H1 (cell line): ENCODE measurements at regions not wholly inside any gene's neighbourhood (a gene's known extent, or its start where the extent isn't known, plus 50 kb on each side); places are given as distances from the start of the nearest gene placed in this dataset.

Source experiments
- CTCF ChIA-PET: fragments of 300-600 bp; sonication (Branson Sonifier 250); formaldehyde crosslinking; loops from one replicate; lab custom pipeline; 2021; ENCODE audit not compliant: partially characterized antibody; lab: Charles Lee
- POLR2A ChIA-PET: fragments of 300-600 bp; sonication (Branson Sonifier 250); formaldehyde crosslinking; loops from one replicate; lab custom pipeline; 2021; ENCODE audit warnings: inconsistent platforms; ENCODE audit not compliant: partially characterized antibody; lab: Charles Lee
- DNase-seq, 2 experiments: peaks; one replicate each; pipeline versions ENCODE4 v3.0.0 to v3.0.0-alpha.2; 2010 to 2022; ENCODE audit warnings: low spot score in 2 of 2, low read depth in 1 of 2, mixed read lengths in 1 of 2
- FAIRE-seq: peaks from 2 replicates; lab custom pipeline; 2011; peaks lifted over from hg19 to GRCh38; lab: Jason Lieb, UNC
- H2AFZ ChIP-seq: 2 replicates; pipeline ENCODE4 v1.8.1; 2012; ENCODE audit warnings: low read length, inconsistent platforms
- H2AK5ac ChIP-seq: 2 replicates; pipeline ENCODE4 v1.6.1; 2013; ENCODE audit warnings: low read depth, low read length
- H2BK120ac ChIP-seq: replicated peaks from 2 replicates; pipeline ENCODE3; 2013; ENCODE audit warnings: low read depth, low read length, inconsistent platforms
- H2BK12ac ChIP-seq: 2 replicates; pipeline ENCODE4 v1.6.1; 2013; ENCODE audit warnings: low read depth, low read length
- H2BK15ac ChIP-seq: 2 replicates; pipeline ENCODE4 v1.6.1; 2013; ENCODE audit warnings: low read length
- H2BK20ac ChIP-seq: 2 replicates; pipeline ENCODE4 v1.6.1; 2013; ENCODE audit warnings: low read length
- H2BK5ac ChIP-seq: 2 replicates; pipeline ENCODE4 v1.6.1; 2013; ENCODE audit warnings: low read depth, low read length
- H3K14ac ChIP-seq: 2 replicates; pipeline ENCODE4 v1.6.1; 2013; ENCODE audit warnings: inconsistent platforms; ENCODE audit not compliant: insufficient read length
- H3K18ac ChIP-seq: 2 replicates; pipeline ENCODE4 v1.6.1; 2013; ENCODE audit warnings: low read length; ENCODE audit errors: extremely low read depth
- H3K23ac ChIP-seq: 2 replicates; pipeline ENCODE4 v1.6.1; 2013; ENCODE audit warnings: inconsistent platforms; ENCODE audit not compliant: insufficient read length
- H3K23me2 ChIP-seq: 2 replicates; pipeline ENCODE4 v1.6.1; 2013; ENCODE audit warnings: low read depth, low read length
- H3K27ac ChIP-seq: 2 replicates; pipeline ENCODE4 v1.6.1; 2011; ENCODE audit warnings: low read depth, low read length, inconsistent platforms
- H3K27me3 ChIP-seq, 4 experiments: replicated peaks in 1 of 4; 1 replicate in 1 of 4; 2 replicates in 3 of 4; pipeline versions ENCODE4 v1.6.1 to v1.8.1; 2011 to 2013; ENCODE audit warnings: low read length in 3 of 4, mild to moderate bottlenecking in 3 of 4, inconsistent platforms in 2 of 4, mixed read lengths in 2 of 4, moderate library complexity in 1 of 4; ENCODE audit not compliant: control insufficient read depth in 3 of 4, insufficient read depth in 3 of 4; ENCODE audit errors: extremely low read depth in 1 of 4
- H3K36me3 ChIP-seq, 4 experiments: 2 replicates each; pipeline versions ENCODE4 v1.6.1 to v1.8.1; 2011 to 2013; ENCODE audit warnings: mild to moderate bottlenecking in 4 of 4, low read length in 3 of 4, moderate library complexity in 2 of 4, control low read depth in 1 of 4, inconsistent platforms in 1 of 4; ENCODE audit not compliant: insufficient read depth in 4 of 4, control insufficient read depth in 2 of 4
- H3K4ac ChIP-seq: replicated peaks from 2 replicates; pipeline ENCODE3; 2013; ENCODE audit warnings: low read length, low read depth, mixed read lengths, inconsistent platforms; ENCODE audit not compliant: insufficient read length
- H3K4me1 ChIP-seq, 4 experiments: replicated peaks in 1 of 4; 1 replicate in 1 of 4; 2 replicates in 3 of 4; pipeline versions ENCODE4 v1.6.1 to v1.8.1; 2011 to 2013; ENCODE audit warnings: low read length in 3 of 4, inconsistent platforms in 2 of 4, mixed read lengths in 1 of 4; ENCODE audit not compliant: insufficient read depth in 4 of 4, control insufficient read depth in 3 of 4
- H3K4me2 ChIP-seq, 2 experiments: 2 replicates each; pipeline versions ENCODE4 v1.6.1 to v1.8.1; 2011 to 2013; ENCODE audit warnings: low read depth in 2 of 2, low read length in 2 of 2, control low read depth in 1 of 2, inconsistent platforms in 1 of 2, mild to moderate bottlenecking in 1 of 2; ENCODE audit not compliant: insufficient read depth in 1 of 2
- H3K4me3 ChIP-seq, 4 experiments: fragments of 200-600, 300-600 bp in 1 of 4; sonication (generic), shearing (Covaris generic), sonication (Bioruptor Twin) in 1 of 4; 2 replicates each; pipeline versions ENCODE4 v1.5.1 to v1.8.1; 2011 to 2016; ENCODE audit warnings: low read length in 4 of 4, low read depth in 3 of 4, control low read depth in 2 of 4, inconsistent platforms in 2 of 4, mild to moderate bottlenecking in 2 of 4, mixed read lengths in 1 of 4, moderate library complexity in 1 of 4; ENCODE audit not compliant: insufficient read depth in 2 of 4; ENCODE audit errors: extremely low read depth in 1 of 4
- H3K56ac ChIP-seq: replicated peaks from 2 replicates; pipeline ENCODE3; 2013; ENCODE audit warnings: low read depth, mild to moderate bottlenecking, mixed read lengths, low read length, inconsistent platforms; ENCODE audit not compliant: insufficient read length
- H3K79me1 ChIP-seq: 2 replicates; pipeline ENCODE4 v1.6.1; 2013; ENCODE audit warnings: low read depth, low read length, control low read depth
- H3K79me2 ChIP-seq, 2 experiments: 2 replicates each; pipeline versions ENCODE4 v1.6.1 to v1.8.1; 2012 to 2013; ENCODE audit warnings: low read length in 2 of 2, mild to moderate bottlenecking in 2 of 2, inconsistent platforms in 1 of 2; ENCODE audit not compliant: insufficient read depth in 2 of 2, control insufficient read depth in 1 of 2
- H3K9ac ChIP-seq, 4 experiments: replicated peaks in 1 of 4; 1 replicate in 1 of 4; 2 replicates in 3 of 4; pipeline versions ENCODE4 v1.6.1 to v1.8.1; 2011 to 2013; ENCODE audit warnings: low read depth in 3 of 4, low read length in 3 of 4, control low read depth in 2 of 4, mild to moderate bottlenecking in 2 of 4, moderate library complexity in 2 of 4, inconsistent platforms in 1 of 4; ENCODE audit errors: extremely low read depth in 1 of 4
- H3K9me3 ChIP-seq, 2 experiments: 2 replicates each; pipeline versions ENCODE4 v1.6.1 to v1.8.1; 2012 to 2013; ENCODE audit warnings: mild to moderate bottlenecking in 2 of 2, moderate library complexity in 2 of 2, control low read depth in 1 of 2, inconsistent platforms in 1 of 2, low read depth in 1 of 2, low read length in 1 of 2, mixed read lengths in 1 of 2; ENCODE audit not compliant: insufficient read depth in 2 of 2
- H4K20me1 ChIP-seq, 2 experiments: replicated peaks in 1 of 2; 2 replicates each; pipeline versions ENCODE3 to v1.8.1; 2011 to 2013; ENCODE audit warnings: inconsistent platforms in 2 of 2, low read length in 2 of 2, mild to moderate bottlenecking in 1 of 2; ENCODE audit not compliant: insufficient read depth in 2 of 2, control insufficient read depth in 1 of 2
- H4K5ac ChIP-seq: 2 replicates; pipeline ENCODE4 v1.6.1; 2013; ENCODE audit warnings: low read length, low read depth, mixed read lengths, inconsistent platforms; ENCODE audit not compliant: insufficient read length
- H4K8ac ChIP-seq: 2 replicates; pipeline ENCODE4 v1.8.0; 2013; ENCODE audit warnings: mild to moderate bottlenecking, moderate library complexity, low read length, inconsistent platforms; ENCODE audit not compliant: insufficient read depth; ENCODE audit errors: extremely low read depth
- H4K91ac ChIP-seq: replicated peaks from 2 replicates; pipeline ENCODE3; 2013; ENCODE audit warnings: low read length, mixed read lengths, inconsistent platforms; ENCODE audit not compliant: insufficient read length
- CBX5 ChIP-seq: fragments of 300-800, 300-1000 bp; sonication (generic); IDR thresholded peaks from 2 replicates; pipeline ENCODE4 v1.7.1; 2016; ENCODE audit warnings: antibody characterized with exemption, low read length, low read depth
- HDAC6 ChIP-seq: IDR thresholded peaks from one replicate; pipeline ENCODE4 v1.7.1; 2012; ENCODE audit warnings: low read depth, mild to moderate bottlenecking, inconsistent platforms, low read length, moderate library complexity
- POU5F1 ChIP-seq: IDR thresholded peaks from 2 replicates; pipeline ENCODE4 v1.6.1; 2011; ENCODE audit warnings: low read depth, mild to moderate bottlenecking, low read length, moderate library complexity
- SIX5 ChIP-seq: IDR thresholded peaks from 2 replicates; pipeline ENCODE4 v1.6.1; 2011; ENCODE audit warnings: mild to moderate bottlenecking, low read depth, low read length
- SRF ChIP-seq: IDR thresholded peaks from 2 replicates; pipeline ENCODE4 v1.6.1; 2011; ENCODE audit warnings: mild to moderate bottlenecking, low read depth, low read length, moderate library complexity
- WGBS, 2 experiments: shearing (Covaris generic) in 1 of 2; methylation state at CpG; one replicate each; pipeline versions ENCODE4 v1.1.6 to v1.1.7; 2013 to 2015; ENCODE audit warnings: low lambda C conversion rate in 2 of 2, mixed read lengths in 2 of 2, inconsistent platforms in 1 of 2, low coverage in 1 of 2, missing lambda C conversion rate in 1 of 2; ENCODE audit not compliant: insufficient replicate concordance in 2 of 2, insufficient coverage in 1 of 2, insufficient read length in 1 of 2; ENCODE audit errors: extremely low coverage in 1 of 2, missing lambda C conversion rate in 1 of 2; 5-methylcytosine and 5-hydroxymethylcytosine counted together
- TF ChIP-seq, protein P1 (sequence below): IDR thresholded peaks from 2 replicates; pipeline ENCODE4 v1.6.1; 2011; ENCODE audit warnings: low read length, improper control_type of control experiment

DNA sequence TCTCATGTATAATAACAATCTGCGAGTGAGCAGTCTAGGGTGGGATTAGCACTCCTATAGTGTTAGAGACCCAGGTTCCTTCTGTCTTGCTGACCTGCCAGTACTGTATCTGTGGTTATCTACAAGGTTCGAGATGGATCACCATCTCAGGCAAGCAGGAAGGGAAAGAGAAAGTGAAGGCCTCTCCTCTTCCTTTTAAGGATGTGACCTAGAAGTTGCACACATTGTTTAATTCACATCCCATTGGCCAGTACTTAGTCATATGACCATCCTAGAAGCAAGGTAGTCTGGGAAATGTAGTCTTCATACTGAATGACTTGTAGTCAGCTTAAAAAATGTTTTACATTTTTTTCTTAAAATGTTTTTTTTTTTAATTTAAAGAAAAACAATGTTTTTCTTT lies 168.6 kb downstream of the CARTPT start:
- ChIA-PET POLR2A (interaction anchor here (0.6 kb wide), 1 partner anchor 196 kb away, joined by 3 read pairs; no protein-coding TSS in a partner anchor), CTCF (no interaction called here)
- Histone ChIP-seq H2BK5ac (no peak overlapping the region), H2BK15ac (no peak overlapping the region), H3K9me3 (no peaks in the 10 kb centered on the region), H3K9ac (no peak overlapping the region), H3K56ac (no peak overlapping the region), H3K27me3 (no peaks in the 10 kb centered on the region; a peak in 1 of 7 replicates), H3K4me1 (peaks cover 0 to 7% (median 2%) of the 10 kb centered on the region in 4 experiments; a peak in 3 of 7 replicates), H3K4me3 (no peak overlapping the region), H2BK12ac (no peak overlapping the region), H3K23ac (no peak overlapping the region), H3K79me1 (no peaks in the 10 kb centered on the region; the same call in 1 of the 2 replicates), H4K91ac (no peak overlapping the region), H2AFZ (peak overlapping the region; percentile 76), H2BK20ac (no peak overlapping the region), H3K23me2 (peaks cover 1% of the 10 kb centered on the region; the same call in 1 of the 2 replicates), H3K79me2 (no peaks in the 10 kb centered on the region), H4K8ac (no peak overlapping the region), H3K4me2 (no peak overlapping the region), H3K36me3 (no peaks in the 10 kb centered on the region), H2AK5ac (no peak overlapping the region), H4K20me1 (peaks cover 0 to 2% of the 10 kb centered on the region in 2 experiments), H3K4ac (no peak overlapping the region), H3K14ac (no peak overlapping the region), H4K5ac (no peak overlapping the region), H3K27ac (no peak overlapping the region; the same call in 1 of the 2 replicates), H3K18ac (no peak overlapping the region), H2BK120ac (no peak overlapping the region)
- FAIRE-seq (peak; percentile 45), DNase-seq (no peak)
- WGBS, 2 experiments, result 85% methylated on average over 2 of the region's 2 CpGs; no CpG with 5 or more reads in 1 of the 2 experiments
- no peak for TF ChIP-seq HDAC6
- peak; percentile 63; the same call in 1 of the 2 replicates for TF ChIP-seq SRF
- TF ChIP-seq POU5F1, result no peak
- TF ChIP-seq, protein P1, sequence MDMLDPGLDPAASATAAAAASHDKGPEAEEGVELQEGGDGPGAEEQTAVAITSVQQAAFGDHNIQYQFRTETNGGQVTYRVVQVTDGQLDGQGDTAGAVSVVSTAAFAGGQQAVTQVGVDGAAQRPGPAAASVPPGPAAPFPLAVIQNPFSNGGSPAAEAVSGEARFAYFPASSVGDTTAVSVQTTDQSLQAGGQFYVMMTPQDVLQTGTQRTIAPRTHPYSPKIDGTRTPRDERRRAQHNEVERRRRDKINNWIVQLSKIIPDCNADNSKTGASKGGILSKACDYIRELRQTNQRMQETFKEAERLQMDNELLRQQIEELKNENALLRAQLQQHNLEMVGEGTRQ, result peak; percentile 69
- no peak for TF ChIP-seq CBX5
- TF ChIP-seq SIX5, result peak; percentile 56
